Muscle of arm (tissue), 1 donor: ENCODE measurements at regions not wholly inside any gene's neighbourhood (a gene's known extent, or its start where the extent isn't known, plus 50 kb on each side); places are given as distances from the start of the nearest gene placed in this dataset.
"Not testable (repeated sequence)": the region's sequence is repeated elsewhere in the genome, so short reads cannot be mapped to it uniquely, and the experiment has no call there.

Experiments used
- DNase-seq: peaks from one replicate; pipeline ENCODE4 v3.0.0-alpha.2; 2013

DNA sequence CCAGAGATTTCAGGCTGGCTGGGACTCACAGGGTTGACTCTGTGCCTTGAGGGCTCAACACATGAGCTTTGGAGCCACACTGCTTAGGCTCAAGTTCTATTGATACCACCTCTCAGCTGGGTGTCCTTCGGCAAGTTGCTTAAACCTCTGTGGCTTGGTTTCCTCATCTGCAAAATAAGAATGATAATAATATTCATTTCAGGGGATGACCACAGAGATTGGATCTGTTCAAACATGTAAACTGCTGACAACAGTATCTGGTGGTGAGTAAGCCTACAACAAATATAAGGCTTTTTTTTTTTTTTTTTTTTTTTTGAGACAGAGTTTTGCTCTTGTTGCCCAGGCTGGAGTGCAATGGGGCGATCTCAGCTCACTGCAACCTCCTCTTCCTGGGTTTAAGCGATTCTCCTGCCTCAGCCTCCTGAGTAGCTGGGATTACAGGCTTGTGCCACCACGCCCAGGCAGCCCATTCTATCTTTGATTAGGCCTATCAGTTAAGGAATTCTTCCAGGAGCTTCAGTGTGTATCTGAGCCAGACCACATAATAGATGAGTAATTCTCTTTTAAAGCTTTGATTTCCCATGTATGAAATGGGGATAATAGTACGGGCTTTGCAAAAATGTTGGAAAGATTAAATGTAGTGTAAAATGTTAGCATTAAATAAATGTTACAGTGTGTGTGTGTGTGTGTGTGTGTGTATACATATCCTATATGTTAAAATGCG, 437.6 kb downstream of the PRDM2 start:
- no peak for DNase-seq

GRCh38 chr1:14138135-14138506, 438.1 kb downstream of the PRDM2 start:
- DNase-seq = no peak

DNA sequence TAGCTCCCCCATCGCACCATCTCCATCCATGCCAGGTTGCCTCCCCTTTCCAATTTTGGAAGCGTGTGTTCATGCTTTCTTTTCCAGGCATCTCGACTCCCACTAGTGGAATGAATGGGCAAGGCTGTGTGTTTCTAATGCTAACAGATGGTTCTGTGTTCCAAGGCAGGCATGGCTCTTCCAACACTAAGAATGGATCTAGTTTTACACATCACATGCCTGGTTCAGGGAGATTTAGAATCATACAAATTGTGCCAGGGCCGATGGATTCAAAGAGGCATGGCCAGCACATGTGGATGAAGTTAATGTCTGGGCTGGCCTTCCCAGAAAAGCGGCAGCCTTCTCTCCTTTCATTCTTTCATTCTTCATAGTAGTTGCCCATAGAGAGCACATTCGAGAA, 438.7 kb downstream of the PRDM2 start:
- peak; percentile 43 for DNase-seq

- DNase-seq = peak; percentile 68
These were observed 440.9 kb downstream of the PRDM2 start for GRCh38 chr1:14140831-14141401.

- peak; percentile 23 for DNase-seq
These were observed 441.7 kb downstream of the PRDM2 start for GRCh38 chr1:14141656-14142055.

DNA sequence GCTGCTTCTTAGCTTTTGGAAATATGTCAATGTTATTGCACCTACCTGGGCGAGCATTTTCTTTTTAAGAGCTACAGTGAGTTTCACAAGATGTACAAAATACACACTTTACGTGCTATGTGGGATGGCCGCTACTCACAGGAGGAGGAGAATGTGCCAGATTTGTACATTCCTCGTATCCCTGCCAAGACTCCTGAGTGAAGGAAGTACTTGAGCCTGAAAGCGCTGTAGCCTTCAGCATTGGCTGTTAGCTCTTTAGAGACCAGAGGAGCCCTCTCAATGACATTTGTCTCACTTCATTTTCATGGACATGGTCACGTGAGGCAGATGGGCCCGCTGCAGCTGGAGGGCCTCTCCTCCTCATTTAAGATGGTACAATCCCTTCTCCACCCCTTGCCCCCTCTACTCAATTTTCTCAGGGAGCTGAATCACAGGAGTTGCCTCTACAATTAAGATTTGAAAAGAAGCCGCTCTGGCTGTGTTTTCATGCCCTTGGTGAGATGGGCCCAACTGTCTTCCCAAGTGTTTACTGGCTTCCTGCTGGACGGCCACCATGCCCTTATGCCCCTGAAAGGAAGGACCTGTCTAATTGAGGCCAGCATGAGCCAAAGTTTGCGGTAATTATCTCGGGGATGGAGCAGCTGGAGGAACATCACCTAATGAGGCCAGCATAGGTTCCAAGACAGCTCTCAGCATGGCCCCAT, 442.6 kb downstream of the PRDM2 start:
- DNase-seq = peak; percentile 38

DNA sequence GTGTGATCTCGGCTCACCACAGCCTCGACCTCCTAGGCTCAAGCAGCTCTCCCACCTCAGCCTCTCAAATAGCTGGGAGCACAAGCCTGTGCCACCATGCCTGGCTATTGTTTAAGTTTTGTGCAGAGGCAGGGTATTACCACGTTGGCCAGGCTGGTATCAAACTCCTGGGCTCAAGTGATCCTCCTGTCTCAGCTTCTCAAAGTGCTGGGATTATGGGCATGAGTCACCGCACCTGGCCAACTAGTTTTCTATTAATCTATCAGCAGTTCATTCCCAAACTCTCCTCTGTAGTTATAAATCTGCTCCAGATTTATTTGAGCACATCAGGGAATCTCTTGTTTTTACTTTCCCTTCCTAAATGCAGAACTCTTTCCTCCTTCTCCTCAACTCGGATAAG, 443.8 kb downstream of the PRDM2 start:
- no peak for DNase-seq

GRCh38 chr1:14148526-14148925, 448.5 kb downstream of the PRDM2 start:
- DNase-seq = no peak

DNA sequence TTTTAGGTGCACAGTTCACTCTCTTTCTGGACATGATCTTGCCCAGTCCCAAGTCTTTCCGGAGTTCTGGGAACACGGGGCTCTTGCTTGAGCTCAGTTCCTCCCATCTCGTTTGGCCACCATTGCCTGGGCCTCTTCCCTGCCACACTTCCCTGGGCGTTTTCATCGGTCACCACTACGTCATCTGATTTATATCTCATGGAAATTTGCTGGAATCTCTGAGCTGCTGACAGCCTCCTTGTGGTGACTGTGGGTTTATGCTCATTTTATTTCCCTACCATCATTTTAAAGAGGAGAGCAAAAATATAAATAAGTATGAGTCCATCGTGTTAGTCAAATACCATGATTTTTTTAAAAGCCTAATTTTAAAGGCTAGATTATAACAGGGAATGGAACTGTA, 449.1 kb upstream of the KAZN start:
- no peak for DNase-seq

GRCh38 chr1:14156543-14156942, 441.9 kb upstream of the KAZN start:
- no peak for DNase-seq

DNA sequence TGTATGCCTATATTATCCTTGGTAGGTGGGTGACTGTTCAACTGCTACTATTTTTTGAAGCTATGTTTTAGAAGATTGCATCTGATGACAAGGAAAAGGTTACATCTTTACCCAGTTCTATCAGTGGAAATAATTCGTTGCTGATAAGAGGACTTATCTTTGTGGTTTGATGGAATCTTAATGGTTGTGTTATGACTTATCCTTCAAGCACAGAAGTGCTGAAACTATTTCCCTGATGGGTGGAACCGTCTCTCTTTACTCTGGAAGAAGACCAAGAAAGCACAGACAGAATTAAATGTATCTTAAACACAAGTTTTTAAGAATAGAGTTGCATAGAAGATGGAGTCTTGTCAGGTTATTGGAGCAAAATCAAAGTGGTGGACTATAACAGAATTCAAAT, 437.7 kb upstream of the KAZN start:
- DNase-seq = no peak

DNA sequence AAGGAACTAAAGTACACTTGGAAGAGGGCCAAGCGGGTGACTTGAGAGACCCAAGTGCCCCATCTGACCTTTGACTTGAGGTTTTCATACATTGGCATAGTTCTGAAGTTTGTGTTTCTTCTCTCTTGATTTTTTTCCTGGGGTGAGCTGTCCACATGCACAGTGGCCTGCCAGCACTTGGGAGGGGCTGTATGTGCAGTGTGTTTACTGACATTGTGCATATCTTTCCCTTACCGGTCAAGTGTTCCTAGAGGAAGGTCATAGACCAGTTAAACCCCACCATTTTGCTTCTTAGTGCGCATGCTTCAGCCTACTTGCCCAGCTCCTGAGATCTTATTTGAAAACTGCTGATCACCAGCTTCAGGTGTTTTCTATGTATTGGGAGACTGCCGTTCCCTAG, 435.2 kb upstream of the KAZN start:
- DNase-seq = no peak

DNA sequence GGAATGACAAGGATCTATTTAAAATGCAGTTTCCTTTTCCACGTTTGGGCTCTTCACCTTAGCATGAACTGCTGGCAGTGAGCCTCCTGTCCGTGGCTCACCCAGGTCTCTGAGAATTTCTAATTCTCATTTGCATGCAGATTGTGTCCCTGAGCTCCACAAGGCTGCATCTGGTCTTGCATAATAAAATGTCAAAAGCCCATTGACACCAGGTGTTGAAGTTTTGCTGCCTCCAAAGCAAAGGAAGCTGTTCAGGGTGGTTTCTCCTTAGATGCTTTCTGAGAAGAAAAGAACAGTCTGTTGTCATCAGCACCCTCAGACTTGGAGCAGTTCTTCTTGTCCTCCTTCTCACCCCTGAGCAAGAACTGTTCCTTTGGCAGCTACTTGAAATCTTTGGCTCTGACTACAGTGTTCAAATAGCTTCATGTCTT, 433.1 kb upstream of the KAZN start:
- peak; percentile 22 for DNase-seq

- DNase-seq = no peak
These were observed 430.6 kb upstream of the KAZN start for GRCh38 chr1:14167884-14168283.

DNA sequence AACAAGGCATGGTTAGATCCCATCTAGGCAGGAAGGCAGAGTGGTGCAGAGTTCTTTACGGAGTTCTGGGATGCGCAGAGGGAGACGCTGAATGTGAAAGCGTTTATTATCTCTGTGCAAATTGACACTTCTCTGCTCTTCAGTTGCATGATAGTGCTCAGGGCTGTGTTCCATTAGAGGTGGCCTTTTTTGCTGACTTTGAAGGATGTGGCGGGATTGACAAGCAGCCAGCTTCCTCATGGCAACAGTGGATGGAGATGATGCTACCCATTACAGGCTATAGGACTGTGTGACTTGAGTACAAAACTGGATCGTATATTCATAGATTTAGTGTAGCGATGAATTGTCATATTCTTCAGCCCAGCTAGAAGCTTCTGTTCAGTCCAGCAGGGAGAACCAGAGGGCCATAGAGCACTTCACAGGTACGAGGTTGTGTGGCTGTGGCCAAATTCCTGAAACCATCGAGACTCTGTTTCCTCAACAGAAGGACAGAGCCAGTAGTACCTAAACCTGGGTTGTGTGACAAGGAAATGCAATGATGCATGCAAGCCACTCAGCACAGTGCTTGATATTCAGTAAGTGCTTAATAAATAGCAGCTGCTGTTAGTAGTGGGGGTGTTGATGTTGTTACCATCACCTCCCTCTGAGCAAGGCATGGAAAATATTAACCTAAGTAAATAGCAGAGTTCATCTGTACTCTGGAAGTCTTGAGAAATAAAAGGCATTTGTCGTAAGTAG, 430.0 kb upstream of the KAZN start:
- DNase-seq = no peak

DNA sequence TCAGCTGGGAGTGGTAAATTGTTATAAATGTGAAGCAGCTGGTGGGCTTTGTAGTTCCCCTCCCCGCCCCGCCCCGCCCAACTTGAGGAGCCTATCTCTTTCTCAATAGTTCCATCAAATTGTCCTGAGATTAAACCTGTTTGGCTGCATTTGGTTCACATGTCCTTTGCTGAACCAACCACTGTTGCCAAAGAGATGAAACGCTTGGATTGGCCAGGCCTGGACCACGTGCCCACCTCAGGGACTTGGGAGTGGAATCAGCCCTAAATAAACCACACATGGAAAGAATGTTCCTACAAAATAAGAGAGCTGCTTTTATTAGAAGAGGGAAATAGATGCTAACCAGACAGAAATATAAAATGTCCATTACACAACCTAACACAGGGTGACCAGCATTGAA, 424.9 kb upstream of the KAZN start:
- DNase-seq = no peak

GRCh38 chr1:14177866-14178265, 420.6 kb upstream of the KAZN start:
- DNase-seq = not testable (repeated sequence)

DNA sequence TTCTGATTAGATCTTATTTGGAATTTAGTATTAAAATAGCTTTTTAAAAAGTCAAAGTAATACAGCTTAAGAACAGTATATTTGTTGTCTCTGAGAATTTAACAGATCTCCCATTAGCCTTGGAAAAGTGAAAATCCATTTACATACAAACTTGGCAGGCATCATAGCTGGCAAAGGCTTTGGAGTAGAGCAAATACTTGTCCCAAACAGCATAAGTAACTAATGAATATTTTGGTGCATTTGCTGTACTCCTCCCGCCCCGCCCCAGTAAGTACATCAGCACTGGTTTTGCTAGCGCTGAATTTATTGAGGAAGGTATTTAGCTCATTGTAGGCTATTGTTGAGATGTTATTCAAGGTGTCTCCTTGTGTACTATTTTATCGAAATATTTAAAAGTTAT, 417.7 kb upstream of the KAZN start:
- DNase-seq = no peak

- DNase-seq = no peak
These were observed 417.2 kb upstream of the KAZN start for GRCh38 chr1:14181191-14181795.

- no peak for DNase-seq
These were observed 415.6 kb upstream of the KAZN start for GRCh38 chr1:14182856-14183255.

DNA sequence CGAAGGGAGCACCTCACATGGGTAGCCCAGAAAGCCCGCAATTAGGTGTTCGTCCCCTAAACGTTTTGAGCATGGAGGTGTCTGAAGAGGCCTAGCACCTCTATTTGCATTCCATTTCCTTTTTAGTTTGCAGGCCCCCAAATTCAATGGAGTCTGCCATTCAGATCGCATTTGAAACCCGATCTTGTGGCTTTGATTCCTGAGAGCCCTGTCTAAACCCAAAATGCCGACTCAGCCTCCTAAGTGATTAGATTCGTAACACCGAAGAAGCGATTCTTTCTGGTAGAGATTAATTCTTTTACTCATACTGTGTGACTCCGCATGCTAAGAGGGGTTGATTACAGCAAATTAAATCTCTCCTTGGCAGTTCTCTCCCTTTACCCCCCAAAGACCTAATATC, 415.2 kb upstream of the KAZN start:
- DNase-seq = no peak

- peak; percentile 32 for DNase-seq
These were observed 414.0 kb upstream of the KAZN start for GRCh38 chr1:14184454-14184853.
